Neuronal stem cell (in vitro differentiated cells): ENCODE measurements at regions not wholly inside any gene's neighbourhood (a gene's known extent, or its start where the extent isn't known, plus 50 kb on each side); places are given as distances from the start of the nearest gene placed in this dataset.

Experiments
- DNase-seq: peaks from one replicate; pipeline ENCODE4 v3.0.0-alpha.2; 2013; ENCODE audit warnings: low spot score
- H2AFZ ChIP-seq: one replicate; pipeline ENCODE4 v1.6.1; 2013; ENCODE audit warnings: mild to moderate bottlenecking, low read length, inconsistent platforms
- H2AK5ac ChIP-seq: 2 replicates; pipeline ENCODE4 v1.6.1; 2013; ENCODE audit warnings: low read depth, mild to moderate bottlenecking, inconsistent platforms, low read length, moderate library complexity, mixed read lengths
- H2BK120ac ChIP-seq: 2 replicates; pipeline ENCODE4 v1.6.1; 2013; ENCODE audit warnings: low read depth, mild to moderate bottlenecking, inconsistent platforms, low read length, moderate library complexity, mixed read lengths
- H2BK12ac ChIP-seq: one replicate; pipeline ENCODE4 v1.6.1; 2013; ENCODE audit warnings: low read length, inconsistent platforms
- H2BK15ac ChIP-seq: 2 replicates; pipeline ENCODE4 v1.6.1; 2013; ENCODE audit warnings: mild to moderate bottlenecking, low read length, inconsistent platforms, mixed read lengths
- H2BK5ac ChIP-seq: one replicate; pipeline ENCODE4 v1.6.1; 2013; ENCODE audit warnings: inconsistent platforms, mild to moderate bottlenecking, low read length, moderate library complexity
- H3K14ac ChIP-seq: one replicate; pipeline ENCODE4 v1.6.1; 2013; ENCODE audit warnings: low read length, inconsistent platforms
- H3K18ac ChIP-seq: 2 replicates; pipeline ENCODE4 v1.6.1; 2013; ENCODE audit warnings: low read length, inconsistent platforms
- H3K23ac ChIP-seq: 2 replicates; pipeline ENCODE4 v1.6.1; 2013; ENCODE audit warnings: low read depth, mild to moderate bottlenecking, mixed read lengths, low read length, inconsistent platforms; ENCODE audit not compliant: poor library complexity
- H3K27ac ChIP-seq: replicated peaks from 3 replicates; pipeline ENCODE4 v1.5.1; 2013; ENCODE audit warnings: low read length, inconsistent platforms
- H3K27me3 ChIP-seq, 3 experiments: 2 replicates each; pipeline ENCODE4 v1.6.1; 2013; ENCODE audit warnings: low read length in 3 of 3, mild to moderate bottlenecking in 2 of 3, inconsistent platforms in 1 of 3, low read depth in 1 of 3, mixed read lengths in 1 of 3, moderate library complexity in 1 of 3; ENCODE audit not compliant: control insufficient read depth in 3 of 3, insufficient read depth in 3 of 3
- H3K36me3 ChIP-seq, 2 donors: replicated peaks in 1 of 2; 2 replicates each; pipeline ENCODE4 v1.6.1; 2013; ENCODE audit warnings: low read length in 2 of 2; ENCODE audit not compliant: control insufficient read depth in 2 of 2, insufficient read depth in 2 of 2
- H3K4ac ChIP-seq: 2 replicates; pipeline ENCODE4 v1.6.1; 2013; ENCODE audit warnings: inconsistent platforms, mild to moderate bottlenecking, low read length, moderate library complexity
- H3K4me1 ChIP-seq, 2 donors: 1 replicate in 1 of 2; 2 replicates in 1 of 2; pipeline ENCODE4 v1.6.1; 2013; ENCODE audit warnings: low read length in 2 of 2, low read depth in 1 of 2; ENCODE audit not compliant: control insufficient read depth in 2 of 2, insufficient read depth in 1 of 2
- H3K4me2 ChIP-seq: one replicate; pipeline ENCODE4 v1.6.1; 2013; ENCODE audit warnings: mild to moderate bottlenecking, low read length, inconsistent platforms; ENCODE audit not compliant: insufficient read depth, poor library complexity, severe bottlenecking
- H3K4me3 ChIP-seq, 2 donors: 2 replicates each; pipeline ENCODE4 v1.5.1; 2013; ENCODE audit warnings: low read length in 2 of 2, mild to moderate bottlenecking in 2 of 2, inconsistent platforms in 1 of 2, moderate library complexity in 1 of 2
- H3K79me1 ChIP-seq: one replicate; pipeline ENCODE4 v1.6.1; 2013; ENCODE audit warnings: low read depth, mild to moderate bottlenecking, inconsistent platforms, low read length, moderate library complexity
- H3K9ac ChIP-seq: one replicate; pipeline ENCODE4 v1.6.1; 2013; ENCODE audit warnings: mild to moderate bottlenecking, low read depth, low read length, inconsistent platforms; ENCODE audit not compliant: poor library complexity
- H3K9me3 ChIP-seq, 2 donors: replicated peaks in 1 of 2; 2 replicates each; pipeline versions ENCODE3 to v1.6.1; 2013; ENCODE audit warnings: low read length in 2 of 2, mild to moderate bottlenecking in 2 of 2, inconsistent platforms in 1 of 2, low read depth in 1 of 2, mixed read lengths in 1 of 2, moderate library complexity in 1 of 2; ENCODE audit not compliant: control insufficient read depth in 2 of 2, insufficient read depth in 1 of 2
- H4K8ac ChIP-seq: one replicate; pipeline ENCODE4 v1.6.1; 2013; ENCODE audit warnings: low read depth, mild to moderate bottlenecking, inconsistent platforms, low read length, moderate library complexity
- H4K91ac ChIP-seq: one replicate; pipeline ENCODE4 v1.6.1; 2013; ENCODE audit warnings: low read length, low read depth, mild to moderate bottlenecking, inconsistent platforms; ENCODE audit not compliant: poor library complexity
- WGBS, 2 donors: extraction: QIAGEN DNeasy Blood & Tissue Kit; methylation state at CpG; one replicate each; pipeline ENCODE4 v1.1.7; 2013; ENCODE audit warnings: missing lambda C conversion rate in 2 of 2, mixed read lengths in 1 of 2; ENCODE audit not compliant: insufficient read length in 2 of 2, insufficient replicate concordance in 1 of 2; ENCODE audit errors: extremely low coverage in 2 of 2; 5-methylcytosine and 5-hydroxymethylcytosine counted together

DNA sequence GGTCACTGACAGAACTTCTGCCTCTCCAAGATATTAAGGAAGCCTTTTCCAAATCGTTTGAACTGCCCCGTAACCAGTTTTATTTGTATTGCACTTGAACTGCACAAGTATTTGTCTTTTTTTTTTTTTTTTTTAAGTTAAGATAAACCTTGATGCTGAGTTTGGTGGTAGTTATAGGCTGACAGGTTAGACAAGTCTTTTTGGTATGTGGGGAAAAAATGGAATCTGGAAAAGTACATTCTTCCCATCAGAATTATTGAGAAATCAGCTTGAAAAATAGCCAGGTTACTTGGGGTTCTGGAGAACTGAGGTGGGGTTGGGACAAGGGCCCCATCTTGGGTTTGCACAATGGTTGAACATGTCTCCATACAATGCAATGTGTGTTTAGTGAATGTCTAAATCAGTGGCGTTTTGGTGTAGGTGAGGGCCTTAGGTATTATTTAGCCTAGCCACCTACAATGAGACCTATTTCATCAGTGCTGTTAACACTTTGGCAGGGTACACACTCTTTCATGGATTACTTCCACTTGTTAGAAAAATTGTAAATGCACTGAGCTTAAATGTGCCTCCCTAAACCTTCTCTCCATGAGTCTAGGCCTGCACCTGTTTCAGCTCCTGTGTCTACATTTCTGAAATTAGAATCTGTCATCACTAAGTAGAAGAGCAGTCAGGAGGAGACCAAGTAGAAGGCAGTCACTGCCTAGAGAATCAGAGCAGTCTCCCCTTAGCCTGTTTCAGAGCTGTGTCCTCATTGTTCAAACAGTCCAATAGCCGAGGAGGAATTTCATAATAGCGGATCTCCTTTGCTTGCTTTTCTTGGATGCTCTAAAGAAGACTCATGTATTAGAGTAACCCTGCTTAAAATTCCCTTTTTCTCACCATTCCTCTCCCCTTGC is 140.0 kb upstream of the HMHB1 start:
- no peaks in the 10 kb centered on the region for H3K9me3 ChIP-seq
- H2AFZ ChIP-seq, result no peak overlapping the region
- no peak overlapping the region for H3K14ac ChIP-seq
- no peak overlapping the region for H4K8ac ChIP-seq
- H3K79me1 ChIP-seq, result no peaks in the 10 kb centered on the region
- H3K23ac ChIP-seq, result no peak overlapping the region
- H2BK120ac ChIP-seq, result no peak overlapping the region
- H3K4me2 ChIP-seq, result no peak overlapping the region
- no peak overlapping the region for H2BK12ac ChIP-seq
- H3K4me3 ChIP-seq, result no peak overlapping the region
- H3K4me1 ChIP-seq, result no peaks in the 10 kb centered on the region
- no peak overlapping the region for H3K4ac ChIP-seq
- no peak overlapping the region for H3K18ac ChIP-seq
- no peak overlapping the region for H2BK5ac ChIP-seq
- H3K27ac ChIP-seq, result no peak overlapping the region
- DNase-seq, result no peak
- H2AK5ac ChIP-seq, result no peak overlapping the region
- H4K91ac ChIP-seq, result no peak overlapping the region
- H3K36me3 ChIP-seq, result no peaks in the 10 kb centered on the region
- WGBS, 2 donors, result no CpG with 5 or more reads among the region's 5 CpGs
- H3K27me3 ChIP-seq, result peaks cover 0 to 6% (median 0%) of the 10 kb centered on the region in 3 experiments
- no peak overlapping the region for H2BK15ac ChIP-seq
- no peak overlapping the region for H3K9ac ChIP-seq

DNA sequence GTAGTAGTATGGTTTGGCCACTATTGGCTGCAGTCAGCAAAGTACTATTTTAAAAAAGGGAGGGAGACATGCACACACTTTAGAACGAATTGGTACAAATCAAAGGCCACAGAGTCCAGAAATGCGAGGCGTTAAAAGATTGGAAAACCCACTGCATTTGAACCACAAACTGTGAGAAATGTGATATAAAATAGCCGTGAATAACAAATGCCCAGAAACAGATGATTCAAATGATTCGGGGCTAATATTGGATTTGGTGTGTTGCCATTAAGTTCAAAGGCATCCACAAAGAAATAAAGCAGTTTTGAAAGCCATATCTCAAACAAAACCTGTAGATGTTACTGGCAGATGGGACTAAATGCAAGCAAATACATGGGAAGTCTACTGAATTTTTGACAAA is 140.9 kb upstream of the HMHB1 start:
- no CpG with 5 or more reads among the region's 5 CpGs for WGBS, 2 donors
- no peak for DNase-seq
- no peak overlapping the region for H3K18ac ChIP-seq
- no peaks in the 10 kb centered on the region for H3K36me3 ChIP-seq
- H2BK120ac ChIP-seq, result no peak overlapping the region
- no peak overlapping the region for H4K91ac ChIP-seq
- H3K79me1 ChIP-seq, result no peaks in the 10 kb centered on the region
- no peak overlapping the region for H3K4ac ChIP-seq
- no peak overlapping the region for H2BK15ac ChIP-seq
- H3K23ac ChIP-seq, result no peak overlapping the region
- no peaks in the 10 kb centered on the region for H3K4me1 ChIP-seq
- H2BK5ac ChIP-seq, result no peak overlapping the region
- no peak overlapping the region for H3K9ac ChIP-seq
- no peak overlapping the region for H2BK12ac ChIP-seq
- H2AFZ ChIP-seq, result no peak overlapping the region
- no peak overlapping the region for H3K27ac ChIP-seq
- peaks cover 0 to 6% (median 0%) of the 10 kb centered on the region in 3 experiments for H3K27me3 ChIP-seq
- no peak overlapping the region for H2AK5ac ChIP-seq
- H3K4me3 ChIP-seq, result no peak overlapping the region
- H4K8ac ChIP-seq, result no peak overlapping the region
- H3K4me2 ChIP-seq, result no peak overlapping the region
- H3K9me3 ChIP-seq, result no peaks in the 10 kb centered on the region
- H3K14ac ChIP-seq, result no peak overlapping the region

DNA sequence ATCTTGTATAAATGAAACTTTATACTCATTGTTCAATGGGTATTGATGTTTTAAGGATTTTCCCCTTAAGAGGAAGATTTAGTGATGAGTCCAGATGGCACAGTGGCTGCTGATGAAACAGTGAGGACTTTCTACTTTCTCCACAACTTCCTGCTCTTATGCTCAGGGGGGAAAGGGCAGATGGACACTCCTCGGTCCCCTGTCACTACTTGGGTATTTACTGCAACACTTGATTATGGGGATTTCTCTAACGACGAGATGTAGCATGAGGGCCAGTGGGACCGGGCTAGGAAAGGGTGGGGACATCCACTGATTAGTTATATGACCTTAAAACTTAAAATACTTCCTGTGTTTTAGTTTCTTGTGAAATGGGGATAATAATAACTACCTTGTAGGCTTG is 146.1 kb upstream of the HMHB1 start:
- no peak overlapping the region for H2BK120ac ChIP-seq
- no peaks in the 10 kb centered on the region for H3K9me3 ChIP-seq
- WGBS, 2 donors, result no CpG with 5 or more reads among the region's 4 CpGs
- H3K36me3 ChIP-seq, result no peaks in the 10 kb centered on the region
- no peak overlapping the region for H3K4me2 ChIP-seq
- no peak overlapping the region for H2AFZ ChIP-seq
- no peak for DNase-seq
- no peaks in the 10 kb centered on the region for H3K79me1 ChIP-seq
- no peak overlapping the region for H3K23ac ChIP-seq
- no peak overlapping the region for H3K4me3 ChIP-seq
- H4K8ac ChIP-seq, result no peak overlapping the region
- no peak overlapping the region for H3K27ac ChIP-seq
- H3K4me1 ChIP-seq, result no peaks in the 10 kb centered on the region
- no peak overlapping the region for H2BK5ac ChIP-seq
- no peak overlapping the region for H2BK12ac ChIP-seq
- no peak overlapping the region for H2BK15ac ChIP-seq
- H2AK5ac ChIP-seq, result no peak overlapping the region
- no peak overlapping the region for H3K14ac ChIP-seq
- H3K27me3 ChIP-seq, result no peaks in the 10 kb centered on the region
- no peak overlapping the region for H3K18ac ChIP-seq
- no peak overlapping the region for H3K9ac ChIP-seq
- H4K91ac ChIP-seq, result no peak overlapping the region
- H3K4ac ChIP-seq, result no peak overlapping the region

DNA sequence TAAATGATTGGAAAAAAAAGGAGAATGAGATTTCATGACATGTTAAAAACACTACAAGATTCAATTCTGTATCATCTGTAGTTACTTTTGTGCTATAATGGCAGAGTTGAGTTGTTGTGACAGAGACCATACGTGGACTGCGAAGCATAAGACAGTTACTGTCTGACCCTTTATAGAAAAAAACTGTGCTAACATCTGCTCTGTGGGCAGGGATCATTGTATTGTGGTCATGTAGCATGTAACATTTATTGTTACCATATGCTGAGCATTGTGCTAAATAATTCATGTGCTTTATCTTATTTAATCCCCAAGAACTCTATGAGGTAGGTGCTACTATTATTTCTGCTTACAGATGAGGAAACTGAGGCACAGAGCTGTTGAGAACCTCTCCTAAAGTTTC is 147.3 kb upstream of the HMHB1 start:
- Histone ChIP-seq H2BK12ac (no peak overlapping the region), H4K8ac (no peak overlapping the region), H3K79me1 (no peaks in the 10 kb centered on the region), H3K27ac (no peak overlapping the region), H2AFZ (no peak overlapping the region), H3K4me2 (no peak overlapping the region), H2BK15ac (no peak overlapping the region), H3K27me3 (no peaks in the 10 kb centered on the region), H4K91ac (no peak overlapping the region), H2AK5ac (no peak overlapping the region), H2BK5ac (no peak overlapping the region), H3K4me3 (no peak overlapping the region), H3K9me3 (no peaks in the 10 kb centered on the region), H3K9ac (no peak overlapping the region), H3K36me3 (no peaks in the 10 kb centered on the region), H3K14ac (no peak overlapping the region), H2BK120ac (no peak overlapping the region), H3K23ac (no peak overlapping the region), H3K18ac (no peak overlapping the region), H3K4ac (no peak overlapping the region), H3K4me1 (no peaks in the 10 kb centered on the region)
- no CpG with 5 or more reads among the region's 2 CpGs for WGBS, 2 donors
- no peak for DNase-seq
